ENCODE measurements at regions not wholly inside any gene's neighbourhood (a gene's known extent, or its start where the extent isn't known, plus 50 kb on each side); places are given as distances from the start of the nearest gene placed in this dataset.

- WGBS, 2 donors (ENCODE audit: low coverage in 1 of 2): 0 to 4% methylated on average over 1 to 49 of the region's 49 CpGs
Measured at GRCh38 chr17:73901661-73902415, 257.6 kb upstream of the SDK2 start.

DNA sequence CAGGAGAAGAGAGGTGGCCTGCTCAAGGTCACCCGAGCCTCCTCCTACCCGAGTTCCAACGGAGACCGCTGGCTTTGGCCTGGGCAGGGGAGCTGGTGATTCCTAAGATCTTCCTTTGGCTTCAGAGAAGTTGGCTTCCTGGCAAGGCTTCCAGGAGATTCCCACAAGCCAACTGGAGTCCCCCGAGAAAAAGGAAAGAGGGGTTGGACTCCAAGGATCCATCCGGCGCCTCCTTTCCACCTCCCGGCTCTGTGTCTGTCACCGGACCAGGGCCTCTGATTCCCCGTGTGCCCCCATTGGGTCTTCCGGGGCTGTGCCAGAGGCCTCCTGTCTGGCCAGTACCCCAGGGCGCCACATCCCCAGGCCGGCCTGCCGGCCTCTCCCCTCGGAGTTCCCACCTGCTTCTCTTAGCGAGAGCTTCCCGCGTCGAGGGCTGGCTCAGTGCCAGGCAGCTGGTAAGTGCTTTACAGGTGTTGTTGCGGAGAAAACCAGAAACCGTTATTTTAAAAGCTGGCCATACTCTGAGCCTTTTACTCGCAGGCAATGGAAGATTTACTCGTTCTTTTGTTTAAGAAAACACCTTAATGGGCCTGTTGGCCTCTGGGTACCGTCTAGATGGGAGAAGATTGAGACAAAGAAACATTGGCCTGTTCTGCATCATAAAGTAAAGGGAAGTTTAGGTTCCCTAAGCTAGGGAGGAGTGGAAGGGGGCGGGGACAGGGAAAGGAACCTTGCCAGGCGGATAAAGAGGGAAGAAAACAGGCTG, 258.4 kb upstream of the SDK2 start:
- 39 to 44% methylated on average over 6 to 26 of the region's 26 CpGs for WGBS, 2 donors (ENCODE audit: low coverage in 1 of 2)
- in situ Hi-C loops (cut with MboI; ENCODE audit: low pct_ligation_motif_present in 1 of 4, low pct_unique_long_range_greater_than_20kb in 1 of 4, low sequenced_read_pairs in 3 of 4) (no loop called here), intact Hi-C loops (cut with DNase I; ENCODE audit: low total_unique reads) (no loop called here)
- H3K36me3 ChIP-seq: no peaks in the 10 kb centered on the region
- H3K27ac ChIP-seq: no peak overlapping the region
- no peaks in the 10 kb centered on the region for H3K9me3 ChIP-seq
- no peak for TF ChIP-seq POLR2A (IDR thresholded peaks at IDR 0.05)
- TF ChIP-seq POLR2AphosphoS5 (IDR thresholded peaks at IDR 0.05): no peak
- no peak for TF ChIP-seq CTCF (IDR thresholded peaks at IDR 0.05)
- TF ChIP-seq EP300 (IDR thresholded peaks at IDR 0.05; ENCODE audit: low read depth): no peak
- H3K4me1 ChIP-seq: peaks cover 0 to 15% (median 8%) of the 10 kb centered on the region in 4 donors
- no peak for DNase-seq
- peak overlapping the region in 3 of 4 donors; percentile 28 to 49 (median 36) for H3K4me3 ChIP-seq
- peaks cover 85% of the 10 kb centered on the region for H3K27me3 ChIP-seq

More at GRCh38 chr17:73901661-73902415, 257.6 kb upstream of the SDK2 start:
- H3K27ac ChIP-seq: peak overlapping the region in 1 of 4 donors; percentile 26
- no peaks in the 10 kb centered on the region for H3K36me3 ChIP-seq
- H3K27me3 ChIP-seq: peaks cover 85% of the 10 kb centered on the region
- H3K9me3 ChIP-seq: no peaks in the 10 kb centered on the region
- TF ChIP-seq POLR2A (IDR thresholded peaks at IDR 0.05) (no peak), CTCF (IDR thresholded peaks at IDR 0.05) (peak in 2 of 5 experiments; percentile 16 to 23)
- H3K4me1 ChIP-seq: peaks cover 0 to 15% (median 8%) of the 10 kb centered on the region in 4 donors
- intact Hi-C loops (cut with DNase I; ENCODE audit: low total_unique reads): no loop called here
- peak; percentile 72 for DNase-seq
- in situ Hi-C loops (cut with MboI; ENCODE audit: low pct_ligation_motif_present in 1 of 4, low pct_unique_long_range_greater_than_20kb in 1 of 4, low sequenced_read_pairs in 3 of 4): no loop called here
- H3K4me3 ChIP-seq: peak overlapping the region in 3 of 4 donors; percentile 28 to 49 (median 36)

DNA sequence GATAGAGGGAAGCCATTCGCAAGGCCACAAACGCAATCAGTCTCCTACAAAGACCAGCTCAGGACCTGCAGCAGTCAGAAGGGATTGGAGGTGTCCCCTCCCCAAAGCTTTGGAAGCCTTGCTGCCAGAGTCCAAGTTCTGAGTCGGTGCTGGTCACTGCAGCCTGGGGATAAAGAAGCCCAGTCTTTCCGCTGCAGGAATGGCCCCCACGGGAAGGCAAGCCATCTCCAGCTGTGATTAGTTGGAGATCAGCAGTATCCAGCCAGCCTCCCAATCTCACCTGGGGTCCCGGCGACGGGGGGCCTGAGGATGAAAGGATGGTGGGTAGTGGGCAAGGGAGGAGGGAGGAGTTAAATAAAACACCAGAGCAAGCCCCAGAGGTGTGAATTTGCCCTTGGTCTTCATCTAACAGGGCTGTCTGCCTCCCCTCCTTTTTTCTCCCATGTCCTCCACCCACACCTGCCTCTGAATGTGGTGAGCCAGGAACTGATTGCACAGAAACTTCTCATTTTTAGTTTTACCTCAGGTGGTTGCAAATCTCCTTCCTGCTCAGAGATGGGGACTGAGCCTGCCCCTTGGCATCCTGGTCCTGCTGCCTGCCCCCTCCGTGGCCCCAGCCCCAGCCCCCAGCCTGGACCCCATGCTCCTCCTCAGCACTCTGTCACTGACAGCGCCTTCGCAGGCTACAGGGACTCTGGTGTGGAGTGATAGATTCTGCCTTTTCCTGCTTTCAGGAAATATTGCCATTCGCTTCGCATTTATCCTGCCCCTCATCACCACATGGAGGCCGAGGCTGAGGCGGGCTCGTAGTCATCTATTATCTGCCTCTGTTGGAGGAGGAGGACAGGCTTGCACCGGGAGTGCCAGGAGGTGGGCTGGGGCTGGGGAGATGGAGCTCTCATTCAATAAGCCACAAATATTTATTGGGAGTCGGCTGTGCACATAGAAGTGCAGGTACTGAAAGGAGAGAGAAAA, 262.9 kb upstream of the SDK2 start:
- Histone ChIP-seq H3K36me3 (no peaks in the 10 kb centered on the region), H3K4me3 (no peak overlapping the region), H3K27me3 (peaks cover 68% of the 10 kb centered on the region), H3K27ac (no peak overlapping the region), H3K9me3 (no peaks in the 10 kb centered on the region), H3K4me1 (peaks cover 0 to 7% (median 3%) of the 10 kb centered on the region in 4 donors)
- DNase-seq: no peak
- intact Hi-C loops (cut with DNase I; ENCODE audit: low total_unique reads): no loop called here
- WGBS, 2 donors (ENCODE audit: low coverage in 1 of 2): 60 to 65% methylated on average over 2 to 18 of the region's 18 CpGs
- TF ChIP-seq POLR2AphosphoS5 (IDR thresholded peaks at IDR 0.05): no peak
- TF ChIP-seq CTCF (IDR thresholded peaks at IDR 0.05): no peak
- TF ChIP-seq EP300 (IDR thresholded peaks at IDR 0.05; ENCODE audit: low read depth): no peak
- no peak for TF ChIP-seq POLR2A (IDR thresholded peaks at IDR 0.05)
- in situ Hi-C loops (cut with MboI; ENCODE audit: low pct_ligation_motif_present in 1 of 4, low pct_unique_long_range_greater_than_20kb in 1 of 4, low sequenced_read_pairs in 3 of 4): no loop called here

Measured in transverse colon (tissue), 4 donors.